A172 (cell line): ENCODE measurements at regions not wholly inside any gene's neighbourhood (a gene's known extent, or its start where the extent isn't known, plus 50 kb on each side); places are given as distances from the start of the nearest gene placed in this dataset.
"Not testable (repeated sequence)": the region's sequence is repeated elsewhere in the genome, so short reads cannot be mapped to it uniquely, and the experiment has no call there.

Experiments
- DNase-seq: peaks from one replicate; pipeline ENCODE4 v3.0.0-alpha.2; 2015; ENCODE audit warnings: low spot score

GRCh38 chr6:49370518-49370917, 92.5 kb downstream of the MMUT start:
- DNase-seq: no peak

- no peak for DNase-seq
Observed at GRCh38 chr6:49366539-49366938, 96.5 kb downstream of the MMUT start.

GRCh38 chr6:49348561-49348960, 114.5 kb downstream of the MMUT start:
- DNase-seq: no peak

GRCh38 chr6:49342410-49342809, 120.6 kb downstream of the MMUT start:
- no peak for DNase-seq

- DNase-seq: no peak
Observed at GRCh38 chr6:49341869-49342268, 121.2 kb downstream of the MMUT start.

- no peak for DNase-seq
Observed at GRCh38 chr6:49339096-49339495, 124.0 kb downstream of the MMUT start.

- peak; percentile 42 for DNase-seq
Observed at GRCh38 chr6:49336514-49337131, 126.4 kb downstream of the MMUT start.

GRCh38 chr6:49333345-49334125, 129.5 kb downstream of the MMUT start:
- no peak for DNase-seq

GRCh38 chr6:49332781-49333180, 130.3 kb downstream of the MMUT start:
- no peak for DNase-seq

GRCh38 chr6:49329186-49329585, 133.9 kb downstream of the MMUT start:
- DNase-seq: no peak

GRCh38 chr6:49328051-49328744, 134.9 kb downstream of the MMUT start:
- DNase-seq: no peak

- no peak for DNase-seq
Observed at GRCh38 chr6:49327571-49327970, 135.5 kb downstream of the MMUT start.

- no peak for DNase-seq
Observed at GRCh38 chr6:49327005-49327404, 136.0 kb downstream of the MMUT start.

GRCh38 chr6:49326347-49326746, 136.7 kb downstream of the MMUT start:
- peak; percentile 73 for DNase-seq

GRCh38 chr6:49325891-49326290, 137.2 kb downstream of the MMUT start:
- peak; percentile 20 for DNase-seq

- DNase-seq: no peak
Observed at GRCh38 chr6:49322861-49323260, 140.2 kb downstream of the MMUT start.

GRCh38 chr6:49321561-49322072, 141.4 kb downstream of the MMUT start:
- peak; percentile 18 for DNase-seq

- DNase-seq: no peak
Observed at GRCh38 chr6:49305010-49305409, 158.0 kb downstream of the MMUT start.

GRCh38 chr6:49304393-49304792, 158.7 kb downstream of the MMUT start:
- not testable (repeated sequence) for DNase-seq

- no peak for DNase-seq
Observed at GRCh38 chr6:49300911-49301310, 162.1 kb downstream of the MMUT start.

GRCh38 chr6:49300443-49300842, 162.6 kb downstream of the MMUT start:
- no peak for DNase-seq

GRCh38 chr6:49299279-49299678, 163.8 kb downstream of the MMUT start:
- DNase-seq: peak; percentile 5

- no peak for DNase-seq
Observed at GRCh38 chr6:49284180-49284579, 178.9 kb downstream of the MMUT start.
